Mammary epithelial cell (primary cell): ENCODE measurements at regions not wholly inside any gene's neighbourhood (a gene's known extent, or its start where the extent isn't known, plus 50 kb on each side); places are given as distances from the start of the nearest gene placed in this dataset.

Source experiments
- EZH2 ChIP-seq: IDR thresholded peaks from 2 replicates; pipeline ENCODE4 v1.6.1; 2012; ENCODE audit warnings: low read length, inconsistent platforms, borderline replicate concordance
- TF ChIP-seq, protein P1 (sequence below), 2 donors: IDR thresholded peaks in 1 of 2; conservative IDR thresholded peaks in 1 of 2; 2 replicates each; pipeline ENCODE4 v1.5.1; 2011 to 2012; ENCODE audit warnings: inconsistent platforms in 2 of 2, low read length in 2 of 2, mild to moderate bottlenecking in 2 of 2, control low read depth in 1 of 2, low read depth in 1 of 2; ENCODE audit not compliant: insufficient read depth in 1 of 2; ENCODE audit errors: extremely low read depth in 1 of 2

- TF ChIP-seq, protein P1, sequence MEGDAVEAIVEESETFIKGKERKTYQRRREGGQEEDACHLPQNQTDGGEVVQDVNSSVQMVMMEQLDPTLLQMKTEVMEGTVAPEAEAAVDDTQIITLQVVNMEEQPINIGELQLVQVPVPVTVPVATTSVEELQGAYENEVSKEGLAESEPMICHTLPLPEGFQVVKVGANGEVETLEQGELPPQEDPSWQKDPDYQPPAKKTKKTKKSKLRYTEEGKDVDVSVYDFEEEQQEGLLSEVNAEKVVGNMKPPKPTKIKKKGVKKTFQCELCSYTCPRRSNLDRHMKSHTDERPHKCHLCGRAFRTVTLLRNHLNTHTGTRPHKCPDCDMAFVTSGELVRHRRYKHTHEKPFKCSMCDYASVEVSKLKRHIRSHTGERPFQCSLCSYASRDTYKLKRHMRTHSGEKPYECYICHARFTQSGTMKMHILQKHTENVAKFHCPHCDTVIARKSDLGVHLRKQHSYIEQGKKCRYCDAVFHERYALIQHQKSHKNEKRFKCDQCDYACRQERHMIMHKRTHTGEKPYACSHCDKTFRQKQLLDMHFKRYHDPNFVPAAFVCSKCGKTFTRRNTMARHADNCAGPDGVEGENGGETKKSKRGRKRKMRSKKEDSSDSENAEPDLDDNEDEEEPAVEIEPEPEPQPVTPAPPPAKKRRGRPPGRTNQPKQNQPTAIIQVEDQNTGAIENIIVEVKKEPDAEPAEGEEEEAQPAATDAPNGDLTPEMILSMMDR (conservative IDR thresholded peaks at IDR 0.05 in 1 of 2, IDR thresholded peaks at IDR 0.05 in 1 of 2; ENCODE audit: extremely low read depth in 1 of 2, insufficient read depth in 1 of 2, low read depth in 1 of 2, low read length in 2 of 2) = no peak
- TF ChIP-seq EZH2 = no peak
Measured at GRCh38 chr13:48790199-48790598, 136.5 kb downstream of the CYSLTR2 start.
